Left lobe of liver (tissue), 2 donors: ENCODE measurements at regions not wholly inside any gene's neighbourhood (a gene's known extent, or its start where the extent isn't known, plus 50 kb on each side); places are given as distances from the start of the nearest gene placed in this dataset.
"Not testable (repeated sequence)": the region's sequence is repeated elsewhere in the genome, so short reads cannot be mapped to it uniquely, and the experiment has no call there.

ENCODE experiments used
- ATAC-seq: fragments of 200-7000 bp; cut with Tn5 transposase; one replicate; pipeline ENCODE4 v1.9.1; 2020; ENCODE audit warnings: mild to moderate bottlenecking, moderate library complexity
- DNase-seq: peaks from one replicate; pipeline ENCODE4 v3.0.0-alpha.2; 2020; ENCODE audit warnings: low spot score
- donor health status: DM: no; HTN: no; CAD: no; lungs with moderate emphysema.
- donor health status: DM: no; HTN: yes; CAD: no.

DNA sequence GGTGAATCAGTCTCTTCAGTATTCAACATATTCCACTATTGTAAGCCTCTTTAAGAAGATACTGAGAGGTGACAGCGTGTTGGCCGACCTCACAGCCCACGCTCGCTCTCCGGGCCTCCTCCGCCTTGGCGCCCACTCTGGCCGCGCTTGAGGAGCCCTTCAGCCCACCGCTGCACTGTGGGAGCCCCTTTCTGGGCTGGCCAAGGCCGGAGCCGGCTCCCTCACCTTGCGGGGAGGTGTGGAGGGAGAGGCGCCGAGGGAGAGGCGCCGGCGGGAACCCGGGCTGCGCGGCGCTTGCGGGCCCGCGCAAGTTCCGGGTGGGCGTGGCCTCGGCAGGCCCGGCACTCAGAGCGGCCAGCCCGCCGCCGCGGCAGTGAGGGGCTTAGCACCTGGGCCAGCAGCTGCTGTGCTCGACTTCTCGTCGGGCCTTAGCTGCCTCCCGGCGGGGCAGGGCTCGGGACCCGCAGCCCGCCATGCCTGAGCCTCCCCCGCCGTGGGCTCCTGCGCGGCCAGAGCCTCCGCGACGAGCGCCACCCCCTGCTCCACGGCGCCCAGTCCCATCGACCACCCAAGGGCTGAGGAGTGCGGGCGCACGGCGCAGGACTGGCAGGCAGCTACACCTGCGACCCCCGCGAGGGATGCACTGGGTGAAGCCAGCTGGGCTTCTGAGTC, 306.4 kb downstream of the SEMA3D start:
- ATAC-seq, DNase-seq: not testable (repeated sequence)

- no peak for ATAC-seq
- DNase-seq: no peak
Measured at GRCh38 chr7:84879570-84880325, 307.1 kb downstream of the SEMA3D start.

- no peak for ATAC-seq
Measured at GRCh38 chr7:84877943-84878570, 308.8 kb downstream of the SEMA3D start.

GRCh38 chr7:84876061-84876821, 310.6 kb downstream of the SEMA3D start:
- DNase-seq (no peak), ATAC-seq (no peak)

More at GRCh38 chr7:84877943-84878570, 308.8 kb downstream of the SEMA3D start:
- no peak for DNase-seq

GRCh38 chr7:84865560-84865959, 321.3 kb downstream of the SEMA3D start:
- DNase-seq (no peak), ATAC-seq (no peak)

GRCh38 chr7:84857336-84857735, 329.5 kb downstream of the SEMA3D start:
- no peak for ATAC-seq

GRCh38 chr7:84855758-84856157, 331.1 kb downstream of the SEMA3D start:
- no peak for DNase-seq
- no peak for ATAC-seq

More at GRCh38 chr7:84857336-84857735, 329.5 kb downstream of the SEMA3D start:
- DNase-seq: no peak

GRCh38 chr7:84848974-84849372, 337.9 kb downstream of the SEMA3D start:
- ATAC-seq, DNase-seq: not testable (repeated sequence)

DNA sequence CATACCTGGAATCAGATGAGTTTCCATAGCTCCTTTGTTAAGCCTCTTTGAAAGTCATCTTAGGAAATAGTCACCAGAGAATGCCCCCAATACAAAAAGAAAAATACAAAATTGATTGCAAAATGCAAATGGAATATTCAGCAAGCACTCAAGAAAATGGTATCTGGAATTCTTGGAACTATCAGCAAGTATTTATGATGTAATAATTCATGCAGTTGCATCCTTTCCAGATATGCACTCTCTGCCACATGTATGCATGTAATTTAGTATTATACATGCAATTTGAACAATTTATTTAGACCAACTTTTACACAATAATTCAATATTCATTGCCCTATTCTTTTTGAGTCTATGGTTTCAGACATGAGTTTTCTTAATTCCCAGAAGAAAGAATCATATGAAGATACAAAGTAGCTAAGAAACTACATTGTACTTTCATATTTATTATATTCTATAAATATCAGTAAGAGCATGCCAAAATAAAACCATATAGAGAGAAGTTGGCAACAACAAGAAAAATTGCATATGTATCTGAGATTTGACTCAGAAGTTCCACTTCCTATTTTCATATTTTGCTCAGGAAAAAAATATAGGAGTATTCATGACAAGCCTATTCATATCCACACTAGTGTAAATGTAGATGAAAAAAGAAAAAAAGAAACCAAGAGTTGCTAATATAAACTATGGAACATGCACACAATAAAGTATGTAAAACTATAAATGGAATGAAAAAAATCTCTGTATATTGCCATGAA, 338.5 kb downstream of the SEMA3D start:
- no peak for DNase-seq
- no peak for ATAC-seq

- ATAC-seq: no peak
- DNase-seq: no peak
Measured at GRCh38 chr7:84847790-84848189, 339.1 kb downstream of the SEMA3D start.

GRCh38 chr7:84847038-84847437, 339.8 kb downstream of the SEMA3D start:
- DNase-seq (no peak), ATAC-seq (no peak)

DNA sequence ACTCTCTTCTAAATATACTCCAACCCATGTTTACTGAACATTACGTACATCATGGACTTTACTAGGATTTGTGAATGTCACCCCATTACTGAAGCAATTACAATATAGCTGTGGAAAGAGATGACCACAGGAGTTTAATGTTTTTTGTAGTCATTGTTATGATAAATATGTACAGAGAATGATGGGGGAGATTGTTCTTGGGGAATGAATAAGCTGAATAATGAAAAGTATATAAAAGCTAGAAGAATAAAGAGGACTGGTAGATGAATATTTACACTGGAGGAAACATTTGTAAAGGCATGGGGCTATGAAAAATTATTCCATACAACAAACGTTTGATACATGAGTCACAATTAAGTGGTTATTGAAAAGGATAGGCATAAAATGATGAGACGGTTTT, 340.9 kb downstream of the SEMA3D start:
- ATAC-seq (no peak), DNase-seq (no peak)

DNA sequence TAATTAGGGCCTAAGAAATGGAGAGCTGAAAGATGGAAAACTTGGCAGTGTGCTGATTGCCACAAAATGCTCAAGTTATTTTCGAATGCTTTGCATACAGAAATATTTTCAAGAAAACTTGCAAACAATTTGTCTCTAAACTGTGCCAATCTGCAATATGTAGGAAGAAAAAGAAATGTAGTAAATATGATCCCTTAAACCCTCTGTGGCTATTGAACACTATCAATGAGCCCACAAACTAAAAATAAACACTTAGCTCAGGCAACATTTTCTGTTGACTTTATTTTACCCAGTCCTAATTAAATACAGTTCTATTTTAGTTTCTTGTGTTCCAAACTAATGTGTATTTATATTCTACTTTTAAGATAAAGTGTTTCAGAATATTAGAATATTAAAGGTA, 342.1 kb downstream of the SEMA3D start:
- no peak for DNase-seq
- no peak for ATAC-seq

GRCh38 chr7:84841809-84842208, 345.0 kb downstream of the SEMA3D start:
- no peak for ATAC-seq
- no peak for DNase-seq

- DNase-seq (no peak), ATAC-seq (no peak)
Measured at GRCh38 chr7:84838857-84839256, 348.0 kb downstream of the SEMA3D start.

- no peak for DNase-seq
- no peak for ATAC-seq
Measured at GRCh38 chr7:84837405-84837804, 349.5 kb downstream of the SEMA3D start.

DNA sequence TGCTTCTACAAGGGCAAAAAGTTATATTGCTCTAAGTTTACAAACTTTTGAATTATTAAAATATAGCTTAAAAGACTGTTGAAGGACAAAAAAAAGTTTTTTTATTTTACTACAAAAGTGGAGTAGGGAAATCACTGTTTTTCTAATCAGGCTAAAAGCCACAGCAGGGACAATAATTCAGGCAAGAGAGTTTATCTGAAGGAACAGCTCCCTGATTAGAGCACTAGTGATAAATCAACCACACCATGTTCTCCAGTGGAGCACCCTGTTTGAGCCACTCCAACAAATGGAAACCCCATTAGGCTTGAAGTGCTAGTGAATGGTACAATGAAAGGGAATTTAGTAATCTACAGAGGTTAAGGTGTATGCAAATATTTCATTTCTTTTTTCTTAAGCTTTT, 357.1 kb downstream of the SEMA3D start:
- DNase-seq: no peak
- ATAC-seq: no peak

DNA sequence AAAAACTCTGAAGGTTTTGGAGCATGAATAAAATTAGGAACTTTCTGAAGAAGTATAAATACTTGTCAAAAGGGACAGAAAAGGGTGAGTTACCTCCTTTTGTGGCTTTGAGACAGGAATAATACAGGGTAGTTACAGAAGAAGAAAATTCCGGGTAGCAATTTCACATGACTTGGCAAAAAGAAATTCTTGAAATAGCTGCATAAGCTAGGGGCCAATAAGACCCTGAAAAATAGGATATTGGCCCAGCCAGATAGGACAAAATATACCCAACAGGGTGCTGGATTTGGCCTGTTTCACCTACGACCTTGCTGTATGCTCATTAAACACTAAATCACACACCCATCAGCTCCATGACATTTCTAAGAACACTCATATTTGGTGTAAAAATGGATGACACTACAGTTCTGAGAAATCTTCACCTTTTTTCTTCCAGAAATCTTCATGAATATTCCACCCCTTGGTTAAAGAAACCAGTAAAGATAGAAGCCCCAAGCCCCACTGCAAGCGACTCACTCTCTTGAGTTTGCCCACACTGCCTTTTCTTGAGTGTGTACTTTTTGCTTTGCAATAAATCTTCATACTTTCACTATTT, 362.7 kb downstream of the SEMA3D start:
- ATAC-seq (no peak), DNase-seq (no peak)

DNA sequence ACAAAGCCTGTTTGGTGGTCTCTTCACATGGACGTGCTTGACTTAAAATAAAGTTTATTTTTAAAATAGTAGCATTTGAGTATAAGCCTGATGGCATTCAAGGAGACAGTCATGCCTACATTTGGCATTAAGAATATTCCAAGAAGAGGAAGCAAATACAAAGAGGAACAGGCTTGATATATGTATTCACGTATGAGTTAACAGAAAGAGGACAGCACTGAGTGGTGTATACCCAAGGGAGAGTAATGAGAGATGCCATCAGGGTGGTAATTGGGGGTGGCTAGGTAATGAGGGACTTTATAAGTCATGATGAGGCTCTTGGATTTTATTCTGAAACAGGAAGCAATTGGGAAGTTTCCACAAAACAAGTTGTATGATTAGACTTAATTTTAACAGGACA, 363.3 kb downstream of the SEMA3D start:
- ATAC-seq: no peak
- DNase-seq: no peak

DNA sequence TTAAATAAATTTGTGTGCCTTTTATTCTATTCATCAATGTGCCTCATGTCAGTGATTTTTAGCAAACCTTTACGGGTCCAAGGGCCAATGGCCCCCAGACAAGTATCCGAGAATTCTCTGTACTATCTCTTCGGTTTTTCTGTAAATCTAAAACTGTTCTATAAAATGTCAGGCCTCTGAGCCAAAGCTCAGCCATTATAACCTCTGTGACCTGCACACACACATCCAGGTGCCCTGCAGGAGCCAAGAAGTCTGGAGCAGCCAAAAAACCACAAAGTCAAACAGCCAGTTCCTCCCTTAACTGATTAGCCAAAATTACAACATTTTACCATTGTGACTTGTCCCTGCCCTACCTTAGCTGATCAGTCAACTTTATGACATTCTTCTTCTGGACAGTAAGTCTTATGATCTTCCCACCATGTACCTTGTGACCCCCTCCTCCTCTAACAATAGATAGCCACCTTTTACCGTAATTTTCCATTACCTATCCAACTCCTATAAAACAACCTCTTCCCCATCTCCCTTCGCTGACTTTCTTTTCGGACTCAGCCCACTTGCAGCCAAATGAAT, 363.8 kb downstream of the SEMA3D start:
- ATAC-seq: no peak
- DNase-seq: no peak
